ENCODE measurements at regions not wholly inside any gene's neighbourhood (a gene's known extent, or its start where the extent isn't known, plus 50 kb on each side); places are given as distances from the start of the nearest gene placed in this dataset.

- TF ChIP-seq, protein P1, sequence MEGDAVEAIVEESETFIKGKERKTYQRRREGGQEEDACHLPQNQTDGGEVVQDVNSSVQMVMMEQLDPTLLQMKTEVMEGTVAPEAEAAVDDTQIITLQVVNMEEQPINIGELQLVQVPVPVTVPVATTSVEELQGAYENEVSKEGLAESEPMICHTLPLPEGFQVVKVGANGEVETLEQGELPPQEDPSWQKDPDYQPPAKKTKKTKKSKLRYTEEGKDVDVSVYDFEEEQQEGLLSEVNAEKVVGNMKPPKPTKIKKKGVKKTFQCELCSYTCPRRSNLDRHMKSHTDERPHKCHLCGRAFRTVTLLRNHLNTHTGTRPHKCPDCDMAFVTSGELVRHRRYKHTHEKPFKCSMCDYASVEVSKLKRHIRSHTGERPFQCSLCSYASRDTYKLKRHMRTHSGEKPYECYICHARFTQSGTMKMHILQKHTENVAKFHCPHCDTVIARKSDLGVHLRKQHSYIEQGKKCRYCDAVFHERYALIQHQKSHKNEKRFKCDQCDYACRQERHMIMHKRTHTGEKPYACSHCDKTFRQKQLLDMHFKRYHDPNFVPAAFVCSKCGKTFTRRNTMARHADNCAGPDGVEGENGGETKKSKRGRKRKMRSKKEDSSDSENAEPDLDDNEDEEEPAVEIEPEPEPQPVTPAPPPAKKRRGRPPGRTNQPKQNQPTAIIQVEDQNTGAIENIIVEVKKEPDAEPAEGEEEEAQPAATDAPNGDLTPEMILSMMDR (IDR thresholded peaks at IDR 0.05; ENCODE audit: borderline replicate concordance, insufficient read depth, low read depth, low read length), result no peak
- no peak overlapping the region for H3K4me3 ChIP-seq (ENCODE audit: low read depth, low read length)
Observed at GRCh38 chr5:33194914-33195313, 245.9 kb upstream of the TARS1 start.

GRCh38 chr5:33195431-33196165 lies 245.2 kb upstream of the TARS1 start:
- H3K4me3 ChIP-seq (ENCODE audit: low read depth, low read length), result no peak overlapping the region
- TF ChIP-seq, protein P1 (IDR thresholded peaks at IDR 0.05; ENCODE audit: borderline replicate concordance, insufficient read depth, low read depth, low read length), result no peak

GRCh38 chr5:33198836-33199235 lies 241.9 kb upstream of the TARS1 start:
- no peak overlapping the region for H3K4me3 ChIP-seq (ENCODE audit: low read depth, low read length)
- TF ChIP-seq, protein P1 (IDR thresholded peaks at IDR 0.05; ENCODE audit: borderline replicate concordance, insufficient read depth, low read depth, low read length), result no peak

DNA sequence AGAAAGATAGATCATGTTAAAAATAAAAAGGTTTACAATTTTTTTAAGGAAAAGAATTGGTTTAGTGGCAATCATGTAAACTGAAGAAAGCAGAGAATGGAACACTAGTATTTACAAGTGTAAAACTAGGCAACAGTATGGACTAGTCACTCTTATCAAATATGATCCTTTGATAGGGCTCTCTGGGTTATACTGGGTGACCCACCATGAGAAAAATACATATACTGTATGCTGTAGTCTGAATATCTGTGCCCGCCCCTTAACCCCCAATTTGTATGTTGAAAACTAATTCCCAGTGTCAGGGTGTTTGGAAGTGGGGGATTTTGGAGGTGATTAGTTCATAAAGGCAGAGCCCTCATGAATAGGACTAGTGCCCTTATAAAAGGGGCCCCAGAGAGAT lies 236.8 kb upstream of the TARS1 start:
- no peak overlapping the region for H3K4me3 ChIP-seq (ENCODE audit: low read depth, low read length)
- TF ChIP-seq, protein P1 (IDR thresholded peaks at IDR 0.05; ENCODE audit: borderline replicate concordance, insufficient read depth, low read depth, low read length), result no peak

GRCh38 chr5:33205079-33205478 lies 235.7 kb upstream of the TARS1 start:
- TF ChIP-seq, protein P1 (IDR thresholded peaks at IDR 0.05; ENCODE audit: borderline replicate concordance, insufficient read depth, low read depth, low read length), result no peak
- no peak overlapping the region for H3K4me3 ChIP-seq (ENCODE audit: low read depth, low read length)

DNA sequence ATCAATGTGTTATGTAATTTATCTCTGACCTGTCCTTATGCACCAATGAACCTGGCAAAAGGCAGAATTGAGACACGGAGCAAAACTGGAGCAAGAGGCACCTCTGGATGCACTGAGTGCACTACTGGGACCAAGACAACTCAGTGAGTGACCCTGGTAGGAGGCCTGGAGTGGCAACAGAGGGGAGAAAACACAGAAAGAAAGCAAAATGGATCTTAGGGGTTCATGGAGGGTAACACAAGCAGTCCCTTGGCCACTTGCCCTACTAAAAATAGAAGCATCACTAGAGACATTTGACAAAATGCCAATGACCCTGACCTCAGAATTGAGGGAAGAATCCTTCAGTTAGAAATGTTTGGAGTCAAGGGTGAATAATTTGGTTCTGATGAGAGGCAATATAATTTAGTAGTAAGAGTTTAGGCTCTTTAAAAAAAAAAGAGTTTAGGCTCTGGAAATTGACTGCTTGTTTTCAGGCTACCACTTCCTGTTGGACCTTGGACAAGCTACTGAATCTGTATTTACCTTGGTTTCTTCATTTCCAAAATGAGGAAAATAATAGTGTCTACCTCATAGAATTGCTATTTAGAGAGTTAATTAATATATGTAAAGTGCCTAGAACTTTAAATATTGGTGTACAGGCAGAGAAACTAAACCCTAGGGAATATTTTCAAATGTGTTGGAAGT lies 234.9 kb upstream of the TARS1 start:
- TF ChIP-seq, protein P1 (IDR thresholded peaks at IDR 0.05; ENCODE audit: borderline replicate concordance, insufficient read depth, low read depth, low read length), result no peak
- no peak overlapping the region for H3K4me3 ChIP-seq (ENCODE audit: low read depth, low read length)
